ENCODE measurements at regions not wholly inside any gene's neighbourhood (a gene's known extent, or its start where the extent isn't known, plus 50 kb on each side); places are given as distances from the start of the nearest gene placed in this dataset.

DNA sequence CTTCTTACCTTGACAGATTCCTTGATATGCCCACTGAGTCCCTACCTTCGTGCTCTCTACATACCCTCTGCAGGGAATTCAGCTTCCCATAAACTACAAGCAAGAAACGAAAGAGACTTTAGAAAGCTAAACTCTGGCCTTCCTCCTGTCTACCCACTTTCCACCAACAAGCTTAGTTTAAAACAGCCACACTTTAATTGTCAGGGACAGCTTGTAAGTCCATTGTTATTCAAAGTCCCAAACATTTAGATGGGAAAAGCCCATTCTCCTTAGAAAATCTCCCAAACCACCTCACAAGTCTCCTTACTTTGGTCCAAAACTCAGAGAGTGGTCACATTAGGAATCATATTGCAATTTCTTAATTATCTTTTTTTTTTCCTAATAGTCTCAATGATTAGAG is 2695.8 kb downstream of the PCDH9 start:
- Histone ChIP-seq H3K23me2 (ENCODE audit: insufficient read length, low read depth, low read length, poor library complexity, severe bottlenecking) (no peaks in the 10 kb centered on the region), H2AFZ (ENCODE audit: low read length) (no peak overlapping the region), H2BK20ac (ENCODE audit: low read depth, low read length, poor library complexity, severe bottlenecking) (no peak overlapping the region), H3K79me2 (ENCODE audit: insufficient read depth, low read length) (no peaks in the 10 kb centered on the region), H3K9me3 (ENCODE audit: control insufficient read depth, low read depth, low read length) (no peaks in the 10 kb centered on the region), H3K4me2 (ENCODE audit: insufficient read depth, insufficient read length, low read length) (no peak overlapping the region), H2BK15ac (ENCODE audit: low read depth, low read length) (no peak overlapping the region), H4K91ac (ENCODE audit: insufficient read length, low read depth, low read length) (no peak overlapping the region), H3K14ac (ENCODE audit: insufficient read depth, low read length) (no peak overlapping the region), H4K5ac (ENCODE audit: insufficient read length, low read depth, low read length) (no peak overlapping the region), H3K23ac (ENCODE audit: insufficient read length, low read depth, low read length) (no peak overlapping the region), H4K8ac (replicated peaks; ENCODE audit: insufficient read length, low read depth, low read length) (no peak overlapping the region), H3K9ac (ENCODE audit: extremely low read depth, insufficient read length, low read length) (no peak overlapping the region), H4K20me1 (ENCODE audit: control insufficient read depth, insufficient read depth, insufficient read length) (no peaks in the 10 kb centered on the region), H2BK120ac (ENCODE audit: low read depth, low read length, poor library complexity, severe bottlenecking) (no peak overlapping the region), H3K4me1 (ENCODE audit: insufficient read depth, low read length) (no peaks in the 10 kb centered on the region; the same call in 1 of the 2 replicates), H3K27me3 (ENCODE audit: insufficient read depth, low read length) (no peaks in the 10 kb centered on the region), H3K4ac (ENCODE audit: low read depth, low read length) (no peak overlapping the region), H2AK5ac (ENCODE audit: insufficient read length, low read length) (no peak overlapping the region), H3K56ac (ENCODE audit: insufficient read length, low read depth, low read length) (no peak overlapping the region), H3T11ph (ENCODE audit: low read length) (no peak overlapping the region), H2BK5ac (ENCODE audit: insufficient read length, low read length) (no peak overlapping the region), H3K18ac (ENCODE audit: insufficient read length, low read depth, low read length) (no peak overlapping the region), H2BK12ac (ENCODE audit: insufficient read length, low read depth, low read length) (no peak overlapping the region), H3K79me1 (ENCODE audit: insufficient read depth, low read depth, low read length, poor library complexity, severe bottlenecking) (no peaks in the 10 kb centered on the region), H3K27ac (ENCODE audit: insufficient read length, low read depth, low read length) (no peak overlapping the region)
- Mint-ChIP-seq H3K4me3 (no peak overlapping the region), H3K36me3 (ENCODE audit: insufficient read depth in 1 of 3, low read depth in 3 of 3) (peaks cover 0 to 16% (median 13%) of the 10 kb centered on the region in 3 experiments; a peak in 5 of 7 replicates), H3K9me3 (peaks cover 3 to 4% of the 10 kb centered on the region in 2 experiments; a peak in 3 of 5 replicates), H3K4me1 (peaks cover 23 to 24% of the 10 kb centered on the region in 2 experiments), H3K27ac (peak overlapping the region; percentile 56 to 94 (median 88); a peak in 6 of 7 replicates), H3K27me3 (ENCODE audit: low read depth) (no peaks in the 10 kb centered on the region)
- no peak for DNase-seq
- TF ChIP-seq, protein P1, sequence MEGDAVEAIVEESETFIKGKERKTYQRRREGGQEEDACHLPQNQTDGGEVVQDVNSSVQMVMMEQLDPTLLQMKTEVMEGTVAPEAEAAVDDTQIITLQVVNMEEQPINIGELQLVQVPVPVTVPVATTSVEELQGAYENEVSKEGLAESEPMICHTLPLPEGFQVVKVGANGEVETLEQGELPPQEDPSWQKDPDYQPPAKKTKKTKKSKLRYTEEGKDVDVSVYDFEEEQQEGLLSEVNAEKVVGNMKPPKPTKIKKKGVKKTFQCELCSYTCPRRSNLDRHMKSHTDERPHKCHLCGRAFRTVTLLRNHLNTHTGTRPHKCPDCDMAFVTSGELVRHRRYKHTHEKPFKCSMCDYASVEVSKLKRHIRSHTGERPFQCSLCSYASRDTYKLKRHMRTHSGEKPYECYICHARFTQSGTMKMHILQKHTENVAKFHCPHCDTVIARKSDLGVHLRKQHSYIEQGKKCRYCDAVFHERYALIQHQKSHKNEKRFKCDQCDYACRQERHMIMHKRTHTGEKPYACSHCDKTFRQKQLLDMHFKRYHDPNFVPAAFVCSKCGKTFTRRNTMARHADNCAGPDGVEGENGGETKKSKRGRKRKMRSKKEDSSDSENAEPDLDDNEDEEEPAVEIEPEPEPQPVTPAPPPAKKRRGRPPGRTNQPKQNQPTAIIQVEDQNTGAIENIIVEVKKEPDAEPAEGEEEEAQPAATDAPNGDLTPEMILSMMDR (conservative IDR thresholded peaks at IDR 0.05) = no peak
- no CpG with 5 or more reads among the region's 2 CpGs for WGBS (ENCODE audit: extremely low coverage, insufficient read length, low lambda C conversion rate)
